Sigmoid colon (tissue), 6 donors: ENCODE measurements at regions not wholly inside any gene's neighbourhood (a gene's known extent, or its start where the extent isn't known, plus 50 kb on each side); places are given as distances from the start of the nearest gene placed in this dataset.

Experiments
- DNase-seq: peaks from one replicate; pipeline ENCODE4 v3.0.0-alpha.2; 2019
- H3K27ac ChIP-seq, 4 donors: fragments of 200-600 bp; sonication (generic); one replicate each; pipeline ENCODE4 v1.5.1; 2016 to 2019; ENCODE audit warnings: mild to moderate bottlenecking in 1 of 4
- H3K27me3 ChIP-seq, 3 donors: fragments of 200-600 bp; sonication (generic); one replicate each; pipeline ENCODE4 v1.5.1; 2019; ENCODE audit warnings: mild to moderate bottlenecking in 1 of 3
- H3K36me3 ChIP-seq, 4 donors: fragments of 200-600 bp; sonication (generic); one replicate each; pipeline ENCODE4 v1.5.1; 2016 to 2019
- H3K4me1 ChIP-seq, 4 donors: fragments of 200-600 bp; sonication (generic); one replicate each; pipeline ENCODE4 v1.5.1; 2017 to 2019
- H3K4me3 ChIP-seq, 4 donors: fragments of 200-600 bp; sonication (generic); one replicate each; pipeline ENCODE4 v1.5.1; 2017 to 2019; ENCODE audit warnings: mild to moderate bottlenecking in 2 of 4, moderate library complexity in 1 of 4
- H3K9me3 ChIP-seq, 4 donors: fragments of 200-600 bp in 3 of 4; sonication (generic) in 3 of 4; one replicate each; pipeline versions ENCODE4 v1.5.1 to v1.6.1; 2013 to 2019
- CTCF ChIP-seq, 4 experiments: fragments of 450-650 bp in 3 of 4; fragments of 200-600 bp in 1 of 4; IDR thresholded peaks; one replicate each; pipeline ENCODE4 v1.5.1; 2016 to 2019; ENCODE audit warnings: antibody characterized with exemption in 4 of 4, mild to moderate bottlenecking in 3 of 4, moderate library complexity in 2 of 4
- EP300 ChIP-seq, 4 donors: sonication (generic); formaldehyde crosslinking; IDR thresholded peaks; one replicate each; pipeline ENCODE4 v1.6.1; 2017; ENCODE audit warnings: antibody characterized with exemption in 4 of 4
- POLR2A ChIP-seq, 2 donors: fragments of 450-650 bp; IDR thresholded peaks; one replicate each; pipeline ENCODE4 v1.6.1; 2016; ENCODE audit warnings: antibody characterized with exemption in 2 of 2, mild to moderate bottlenecking in 2 of 2, moderate library complexity in 2 of 2
- POLR2AphosphoS5 ChIP-seq, 4 donors: sonication (generic); formaldehyde crosslinking; IDR thresholded peaks; one replicate each; pipeline ENCODE4 v1.6.1; 2017; ENCODE audit warnings: antibody characterized with exemption in 4 of 4
- WGBS, 2 donors: extraction: QIAGEN DNeasy Blood & Tissue Kit; methylation state at CpG; one replicate each; pipeline ENCODE4 v1.1.7; 2013; 5-methylcytosine and 5-hydroxymethylcytosine counted together
- intact Hi-C: fragments of 100-400 bp; cut with DNase I; formaldehyde crosslinking; loops from one replicate; pipeline ENCODE4 v1.15.1; 2023
- donor health status: healthy with polysubstance abuse.
- donor health status: healthy.

GRCh38 chr17:71412803-71413202 is 708.0 kb upstream of the SOX9 start:
- intact Hi-C loops, result no loop called here
- Histone ChIP-seq H3K9me3 (no peaks in the 10 kb centered on the region), H3K4me3 (no peak overlapping the region), H3K27ac (peak overlapping the region in 1 of 4 donors; percentile 11), H3K36me3 (no peaks in the 10 kb centered on the region), H3K27me3 (no peaks in the 10 kb centered on the region), H3K4me1 (no peaks in the 10 kb centered on the region)
- no peak for DNase-seq
- TF ChIP-seq EP300 (IDR thresholded peaks at IDR 0.05), result no peak
- no peak for TF ChIP-seq POLR2A (IDR thresholded peaks at IDR 0.05)
- no peak for TF ChIP-seq CTCF (IDR thresholded peaks at IDR 0.05)
- TF ChIP-seq POLR2AphosphoS5 (IDR thresholded peaks at IDR 0.05), result no peak
- WGBS, 2 donors, result 87 to 89% methylated on average over 5 of the region's 5 CpGs

GRCh38 chr17:71413935-71414334 is 706.9 kb upstream of the SOX9 start:
- no peak overlapping the region for H3K4me3 ChIP-seq
- no peaks in the 10 kb centered on the region for H3K36me3 ChIP-seq
- no peak overlapping the region for H3K27ac ChIP-seq
- 88 to 94% methylated on average over 2 of the region's 2 CpGs for WGBS, 2 donors
- H3K27me3 ChIP-seq, result no peaks in the 10 kb centered on the region
- intact Hi-C loops, result no loop called here
- H3K9me3 ChIP-seq, result no peaks in the 10 kb centered on the region
- no peaks in the 10 kb centered on the region for H3K4me1 ChIP-seq
- DNase-seq, result no peak
- TF ChIP-seq EP300 (IDR thresholded peaks at IDR 0.05), result no peak
- no peak for TF ChIP-seq CTCF (IDR thresholded peaks at IDR 0.05)
- TF ChIP-seq POLR2A (IDR thresholded peaks at IDR 0.05), result no peak
- TF ChIP-seq POLR2AphosphoS5 (IDR thresholded peaks at IDR 0.05), result no peak

- Histone ChIP-seq H3K27ac (no peak overlapping the region), H3K9me3 (no peaks in the 10 kb centered on the region), H3K36me3 (no peaks in the 10 kb centered on the region), H3K4me3 (no peak overlapping the region), H3K27me3 (no peaks in the 10 kb centered on the region), H3K4me1 (no peaks in the 10 kb centered on the region)
- intact Hi-C loops, result no loop called here
- WGBS, 2 donors, result 97 to 98% methylated on average over 1 of the region's 1 CpG
- no peak for TF ChIP-seq POLR2AphosphoS5 (IDR thresholded peaks at IDR 0.05)
- TF ChIP-seq CTCF (IDR thresholded peaks at IDR 0.05), result no peak
- no peak for TF ChIP-seq EP300 (IDR thresholded peaks at IDR 0.05)
- no peak for TF ChIP-seq POLR2A (IDR thresholded peaks at IDR 0.05)
- no peak for DNase-seq
Measured at GRCh38 chr17:71417142-71417541, 703.7 kb upstream of the SOX9 start.

GRCh38 chr17:71422968-71423367 is 697.9 kb upstream of the SOX9 start:
- H3K27me3 ChIP-seq, result no peaks in the 10 kb centered on the region
- intact Hi-C loops, result no loop called here
- H3K27ac ChIP-seq, result no peak overlapping the region
- 58 to 68% methylated on average over 1 of the region's 1 CpG for WGBS, 2 donors
- no peak for DNase-seq
- no peaks in the 10 kb centered on the region for H3K36me3 ChIP-seq
- H3K4me1 ChIP-seq, result no peaks in the 10 kb centered on the region
- H3K4me3 ChIP-seq, result no peak overlapping the region
- no peaks in the 10 kb centered on the region for H3K9me3 ChIP-seq
- no peak for TF ChIP-seq POLR2A (IDR thresholded peaks at IDR 0.05)
- TF ChIP-seq POLR2AphosphoS5 (IDR thresholded peaks at IDR 0.05), result no peak
- TF ChIP-seq CTCF (IDR thresholded peaks at IDR 0.05), result no peak
- no peak for TF ChIP-seq EP300 (IDR thresholded peaks at IDR 0.05)

GRCh38 chr17:71423871-71424546 is 696.8 kb upstream of the SOX9 start:
- H3K27me3 ChIP-seq, result no peaks in the 10 kb centered on the region
- intact Hi-C loops, result no loop called here
- no peaks in the 10 kb centered on the region for H3K36me3 ChIP-seq
- no peak for DNase-seq
- no peak overlapping the region for H3K27ac ChIP-seq
- H3K9me3 ChIP-seq, result no peaks in the 10 kb centered on the region
- H3K4me1 ChIP-seq, result no peaks in the 10 kb centered on the region
- TF ChIP-seq POLR2AphosphoS5 (IDR thresholded peaks at IDR 0.05) (no peak), POLR2A (IDR thresholded peaks at IDR 0.05) (no peak), EP300 (IDR thresholded peaks at IDR 0.05) (no peak), CTCF (IDR thresholded peaks at IDR 0.05) (no peak)
- H3K4me3 ChIP-seq, result no peak overlapping the region
- 20 to 49% methylated on average over 5 of the region's 5 CpGs for WGBS, 2 donors
